Brain microvascular endothelial cell (primary cell): ENCODE measurements at regions not wholly inside any gene's neighbourhood (a gene's known extent, or its start where the extent isn't known, plus 50 kb on each side); places are given as distances from the start of the nearest gene placed in this dataset.

Experiments used
- DNase-seq: peaks from one replicate; pipeline ENCODE4 v3.0.0-alpha.2; 2020
- H3K27ac ChIP-seq: fragments of 250-450 bp; sonication (Bioruptor Pico); 2 replicates; pipeline ENCODE4 v1.5.1; 2020; ENCODE audit warnings: mild to moderate bottlenecking, moderate library complexity
- H3K27me3 ChIP-seq: fragments of 250-450 bp; sonication (Bioruptor Pico); replicated peaks from 2 replicates; pipeline ENCODE4 v1.5.1; 2020; ENCODE audit warnings: mild to moderate bottlenecking
- H3K36me3 ChIP-seq: fragments of 250-450 bp; sonication (Bioruptor Pico); replicated peaks from 2 replicates; pipeline ENCODE4 v1.5.1; 2020; ENCODE audit warnings: mild to moderate bottlenecking
- H3K4me3 ChIP-seq: 2 replicates; pipeline ENCODE4 v1.5.1; 2011; ENCODE audit warnings: low read depth, mild to moderate bottlenecking, control low read depth, low read length, moderate library complexity
- CTCF ChIP-seq: IDR thresholded peaks from 2 replicates; pipeline ENCODE4 v1.5.1; 2011; ENCODE audit warnings: low read depth, mild to moderate bottlenecking, moderate library complexity, low read length, control low read depth, inconsistent platforms; ENCODE audit errors: missing control alignments
- in situ Hi-C: cut with HindIII; loops from 2 replicates; pipeline ENCODE4 v1.10.0; 2017; ENCODE audit warnings: low sequenced_read_pairs, low pct_ligation_motif_present

GRCh38 chr2:83578405-83578804, 880.7 kb downstream of the SUCLG1 start:
- TF ChIP-seq CTCF: no peak
- Histone ChIP-seq H3K27me3 (no peaks in the 10 kb centered on the region), H3K27ac (no peak overlapping the region), H3K36me3 (no peaks in the 10 kb centered on the region), H3K4me3 (no peak overlapping the region)
- no peak for DNase-seq
- in situ Hi-C loops: no loop called here

GRCh38 chr2:83574614-83575013, 884.5 kb downstream of the SUCLG1 start:
- TF ChIP-seq CTCF: no peak
- no peak overlapping the region for H3K27ac ChIP-seq
- no peak for DNase-seq
- H3K27me3 ChIP-seq: no peaks in the 10 kb centered on the region
- no peak overlapping the region for H3K4me3 ChIP-seq
- H3K36me3 ChIP-seq: no peaks in the 10 kb centered on the region
- in situ Hi-C loops: no loop called here

GRCh38 chr2:83573060-83573459, 886.0 kb downstream of the SUCLG1 start:
- H3K27me3 ChIP-seq: no peaks in the 10 kb centered on the region
- DNase-seq: no peak
- in situ Hi-C loops: no loop called here

GRCh38 chr2:83572400-83572799, 886.7 kb downstream of the SUCLG1 start:
- no peak for TF ChIP-seq CTCF
- H3K27me3 ChIP-seq: no peaks in the 10 kb centered on the region
- H3K4me3 ChIP-seq: no peak overlapping the region
- no peaks in the 10 kb centered on the region for H3K36me3 ChIP-seq
- DNase-seq: no peak
- no peak overlapping the region for H3K27ac ChIP-seq
- in situ Hi-C loops: no loop called here

More at GRCh38 chr2:83573060-83573459, 886.0 kb downstream of the SUCLG1 start:
- Histone ChIP-seq H3K36me3 (no peaks in the 10 kb centered on the region), H3K4me3 (no peak overlapping the region), H3K27ac (no peak overlapping the region)
- no peak for TF ChIP-seq CTCF

GRCh38 chr2:83567551-83567950, 891.5 kb downstream of the SUCLG1 start:
- no peak overlapping the region for H3K27ac ChIP-seq
- no peaks in the 10 kb centered on the region for H3K27me3 ChIP-seq
- TF ChIP-seq CTCF: no peak
- H3K4me3 ChIP-seq: no peak overlapping the region
- in situ Hi-C loops: no loop called here
- DNase-seq: no peak
- no peaks in the 10 kb centered on the region for H3K36me3 ChIP-seq

- Histone ChIP-seq H3K36me3 (no peaks in the 10 kb centered on the region), H3K4me3 (no peak overlapping the region), H3K27ac (no peak overlapping the region), H3K27me3 (no peaks in the 10 kb centered on the region)
- no peak for DNase-seq
- TF ChIP-seq CTCF: no peak
- in situ Hi-C loops: no loop called here
Observed at GRCh38 chr2:83565626-83566025, 893.5 kb downstream of the SUCLG1 start.
